K562 (cell line): ENCODE measurements at regions not wholly inside any gene's neighbourhood (a gene's known extent, or its start where the extent isn't known, plus 50 kb on each side); places are given as distances from the start of the nearest gene placed in this dataset.

Experiments used
- ATAC-seq: fragments of 200-7000 bp; cut with Tn5 transposase; 3 replicates; pipeline ENCODE4 v1.9.1; 2020; ENCODE audit warnings: moderate library complexity
- BruUV-seq: library from RNA; stranded (reverse); fragments of 400-500 nt; replicated peaks from 2 replicates; lab custom pipeline; 2021; lab: Mats Ljungman, UMichigan
- CTCF ChIA-PET: fragments of 300-600 bp; formaldehyde crosslinking; extraction: SDS; loops from one replicate; lab custom pipeline; 2021; ENCODE audit warnings: low intra/inter-chr PET ratio; lab: Yijun Ruan, JAX
- POLR2A ChIA-PET: fragments of 300-600, 350-650 bp; sonication (Branson Sonifier 250); formaldehyde crosslinking; extraction: SDS; loops from one replicate; lab custom pipeline; 2021; ENCODE audit warnings: antibody characterized with exemption, inconsistent platforms; lab: Yijun Ruan, JAX
- DNase-seq, 4 experiments: peaks; one replicate each; pipeline versions ENCODE4 v3.0.0 to v3.0.0-alpha.2; 2011 to 2018; ENCODE audit warnings: low spot score in 3 of 4, mixed read lengths in 3 of 4; ENCODE audit errors: extremely low read depth in 1 of 4
- FAIRE-seq: peaks from 2 replicates; lab custom pipeline; 2011; peaks lifted over from hg19 to GRCh38; lab: Jason Lieb, UNC
- H2AFZ ChIP-seq: 2 replicates; pipeline ENCODE4 v1.6.0; 2011; ENCODE audit warnings: low read depth, low read length, control low read depth, inconsistent platforms
- H3K27ac ChIP-seq: fragments of 200-600 bp; 3 replicates; pipeline ENCODE4 v1.8.0; 2011; ENCODE audit warnings: low read depth, mild to moderate bottlenecking, control low read depth, inconsistent platforms, low read length, moderate library complexity, mixed read lengths; ENCODE audit errors: extremely low read depth
- H3K27me3 ChIP-seq, 2 experiments: fragments of 300-600 bp in 1 of 2; 2 replicates in 1 of 2; 3 replicates in 1 of 2; pipeline versions ENCODE4 v1.6.0 to v1.8.0; 2011; ENCODE audit warnings: inconsistent platforms in 2 of 2, low read length in 2 of 2, mild to moderate bottlenecking in 1 of 2, mixed read lengths in 1 of 2, moderate library complexity in 1 of 2; ENCODE audit not compliant: control insufficient read depth in 2 of 2, insufficient read depth in 2 of 2
- H3K36me3 ChIP-seq: fragments of 300-600 bp; 3 replicates; pipeline ENCODE4 v1.8.0; 2011; ENCODE audit warnings: mild to moderate bottlenecking, low read length, inconsistent platforms; ENCODE audit not compliant: control insufficient read depth, insufficient read depth
- H3K4me1 ChIP-seq, 2 experiments: fragments of 200-600 bp in 1 of 2; replicated peaks in 1 of 2; 2 replicates in 1 of 2; 3 replicates in 1 of 2; pipeline versions ENCODE4 v1.5.1 to v1.8.0; 2011; ENCODE audit warnings: inconsistent platforms in 2 of 2, low read length in 2 of 2, mild to moderate bottlenecking in 1 of 2, mixed read lengths in 1 of 2, moderate library complexity in 1 of 2; ENCODE audit not compliant: control insufficient read depth in 2 of 2, insufficient read depth in 2 of 2
- H3K4me2 ChIP-seq: 2 replicates; pipeline ENCODE4 v1.6.1; 2011; ENCODE audit warnings: low read length, control low read depth, inconsistent platforms, mixed read lengths; ENCODE audit not compliant: insufficient read depth
- H3K4me3 ChIP-seq: fragments of 200-600 bp; sonication (generic), shearing (Covaris generic); 2 replicates; pipeline ENCODE4 v1.5.1; 2016; ENCODE audit warnings: control low read depth, inconsistent platforms
- H3K79me2 ChIP-seq: fragments of 200-600 bp; 3 replicates; pipeline ENCODE4 v1.8.0; 2011; ENCODE audit warnings: low read length, inconsistent platforms; ENCODE audit not compliant: control insufficient read depth, insufficient read depth
- H3K9ac ChIP-seq, 2 experiments: 2 replicates each; pipeline versions ENCODE4 v1.6.0 to v1.6.1; 2011; ENCODE audit warnings: low read depth in 2 of 2, low read length in 2 of 2, control low read depth in 1 of 2, inconsistent platforms in 1 of 2, mild to moderate bottlenecking in 1 of 2, mixed read lengths in 1 of 2; ENCODE audit not compliant: insufficient read depth in 1 of 2
- H3K9me1 ChIP-seq: one replicate; pipeline ENCODE4 v1.6.0; 2011; ENCODE audit warnings: inconsistent platforms, mild to moderate bottlenecking, low read length, moderate library complexity; ENCODE audit not compliant: control insufficient read depth, insufficient read depth
- H3K9me3 ChIP-seq: replicated peaks from 2 replicates; pipeline ENCODE4 v1.5.1; 2011; ENCODE audit warnings: low read depth, low read length, inconsistent platforms; ENCODE audit not compliant: control insufficient read depth, insufficient read depth
- H4K20me1 ChIP-seq: replicated peaks from 2 replicates; pipeline ENCODE4 v1.6.1; 2011; ENCODE audit warnings: low read length, inconsistent platforms, mixed read lengths; ENCODE audit not compliant: control insufficient read depth, insufficient read depth
- ATF6 ChIP-seq: sonication (generic); formaldehyde crosslinking; IDR thresholded peaks from 2 replicates; pipeline ENCODE4 v1.4.0; 2020; ENCODE audit warnings: mild to moderate bottlenecking, missing genetic modification reagents
- FOSL1 ChIP-seq: fragments of 200-800 bp; sonication (Bioruptor generic); conservative IDR thresholded peaks from 2 replicates; pipeline ENCODE4 v1.6.1; 2016; ENCODE audit warnings: missing genetic modification characterization, missing compliant biosample characterization
- RBM14 ChIP-seq: fragments of 200-400 bp; formaldehyde crosslinking; IDR thresholded peaks from 2 replicates; pipeline ENCODE4 v1.6.1; 2018; ENCODE audit warnings: low read depth, mild to moderate bottlenecking, low read length, moderate library complexity, borderline replicate concordance; ENCODE audit not compliant: insufficient read depth
- SP2 ChIP-seq: IDR thresholded peaks from 2 replicates; pipeline ENCODE4 v1.6.1; 2011; ENCODE audit warnings: mild to moderate bottlenecking, low read depth, low read length, moderate library complexity; ENCODE audit not compliant: poor library complexity, severe bottlenecking; ENCODE audit errors: extremely low read depth
- SRSF3 ChIP-seq: fragments of 200-400 bp; formaldehyde crosslinking; IDR thresholded peaks from 2 replicates; pipeline ENCODE4 v1.6.1; 2016; ENCODE audit warnings: mild to moderate bottlenecking, low read length, moderate library complexity; ENCODE audit not compliant: insufficient read depth
- STAT5B ChIP-seq: fragments of 250-450 bp; sonication (Bioruptor Pico); IDR thresholded peaks from 2 replicates; pipeline ENCODE4 v1.8.0; 2021; ENCODE audit warnings: mild to moderate bottlenecking, inconsistent platforms
- ZBTB40 ChIP-seq, 2 experiments: fragments of 450-650 bp in 1 of 2; sonication (generic) in 1 of 2; formaldehyde crosslinking in 1 of 2; IDR thresholded peaks; 2 replicates each; pipeline versions ENCODE4 v1.7.1 to v1.9.0; 2016 to 2022; ENCODE audit warnings: inconsistent platforms in 1 of 2, mild to moderate bottlenecking in 1 of 2, missing genetic modification reagents in 1 of 2
- ZNF253 ChIP-seq: fragments of 250-450 bp; sonication (Bioruptor Pico); conservative IDR thresholded peaks from 2 replicates; pipeline ENCODE4 v1.6.1; 2021; ENCODE audit warnings: mild to moderate bottlenecking
- ZNF444 ChIP-seq: fragments of 250-450 bp; sonication (Bioruptor Pico); IDR thresholded peaks from 2 replicates; pipeline ENCODE4 v1.4.0; 2020; ENCODE audit warnings: mild to moderate bottlenecking, moderate library complexity
- ZNF830 ChIP-seq: fragments of 250-450 bp; sonication (Bioruptor Pico); IDR thresholded peaks from 2 replicates; pipeline ENCODE4 v1.5.0; 2021; ENCODE audit warnings: mild to moderate bottlenecking
- WGBS: fragments of 100-300 bp; shearing (Covaris generic); methylation state at CpG from one replicate; pipeline ENCODE4 v1.1.6; 2016; ENCODE audit warnings: low coverage, mixed read lengths; ENCODE audit not compliant: insufficient coverage; ENCODE audit errors: missing lambda C conversion rate; 5-methylcytosine and 5-hydroxymethylcytosine counted together
- in situ Hi-C: fragments of 300-500 bp; cut with MboI; formaldehyde crosslinking; loops from 4 replicates; pipeline ENCODE4 v1.15.0; 2018; ENCODE audit warnings: inconsistent platforms, mixed read lengths
- intact Hi-C: fragments of 100-400 bp; cut with micrococcal nuclease; formaldehyde crosslinking; loops from 2 replicates; pipeline ENCODE4 v1.14.2; 2022

- in situ Hi-C loops: no loop called here
- Histone ChIP-seq H3K4me1 (no peaks in the 10 kb centered on the region), H3K27me3 (peaks cover 10 to 37% of the 10 kb centered on the region in 2 experiments; a peak in 4 of 5 replicates), H4K20me1 (0 out of 2 replicates have a peak, but pooled peaks cover 2% of the 10 kb centered on the region), H3K4me3 (no peak overlapping the region), H3K4me2 (no peak overlapping the region), H3K9ac (no peak overlapping the region), H3K27ac (no peak overlapping the region), H3K36me3 (no peaks in the 10 kb centered on the region), H3K79me2 (no peaks in the 10 kb centered on the region), H2AFZ (no peak overlapping the region), H3K9me3 (no peaks in the 10 kb centered on the region), H3K9me1 (no peaks in the 10 kb centered on the region)
- no peak for FAIRE-seq
- ChIA-PET POLR2A (no interaction called here), CTCF (no interaction called here)
- BruUV-seq: no TSS peak
- 0% methylated on average over 4 of the region's 4 CpGs for WGBS
- ATAC-seq: no peak
- intact Hi-C loops: no loop called here
- DNase-seq: no peak
- TF ChIP-seq FOSL1 (tag): no peak
- no peak for TF ChIP-seq ZNF444 (CRISPR knock-in tag)
- no peak for TF ChIP-seq ZNF253 (CRISPR knock-in tag)
- TF ChIP-seq ZBTB40 (IDR thresholded peaks at IDR 0.05): no peak
- TF ChIP-seq ZBTB40 (CRISPR knock-in tag; IDR thresholded peaks at IDR 0.05): no peak
- no peak for TF ChIP-seq SP2
- TF ChIP-seq ATF6 (CRISPR knock-in tag): no peak
- no peak for TF ChIP-seq RBM14
- no peak for TF ChIP-seq SRSF3
- no peak for TF ChIP-seq STAT5B (CRISPR knock-in tag)
- TF ChIP-seq ZNF830 (CRISPR knock-in tag): no peak
These were observed 296.6 kb downstream of the MED10 start for GRCh38 chr5:6081727-6082210.
